ENCODE measurements at regions not wholly inside any gene's neighbourhood (a gene's known extent, or its start where the extent isn't known, plus 50 kb on each side); places are given as distances from the start of the nearest gene placed in this dataset.

- no peaks in the 10 kb centered on the region for H3K4me1 ChIP-seq (ENCODE audit: insufficient read depth, low read length)
- H3K9me3 Mint-ChIP-seq = no peaks in the 10 kb centered on the region; a peak in 1 of 5 replicates
- no peak overlapping the region for H3K4ac ChIP-seq (ENCODE audit: low read depth, low read length)
- H3K27me3 ChIP-seq (ENCODE audit: insufficient read depth, low read length) = no peaks in the 10 kb centered on the region; the same call in 1 of the 2 replicates
- peaks cover 11% of the 10 kb centered on the region for H3K27me3 Mint-ChIP-seq (ENCODE audit: low read depth)
- peak; percentile 41 for DNase-seq
- H4K8ac ChIP-seq (replicated peaks; ENCODE audit: insufficient read length, low read depth, low read length) = no peak overlapping the region
- no CpG with 5 or more reads among the region's 9 CpGs for WGBS (ENCODE audit: extremely low coverage, insufficient read length, low lambda C conversion rate)
- no peak overlapping the region for H2BK120ac ChIP-seq (ENCODE audit: low read depth, low read length, poor library complexity, severe bottlenecking)
- no peaks in the 10 kb centered on the region for H3K79me1 ChIP-seq (ENCODE audit: insufficient read depth, low read depth, low read length, poor library complexity, severe bottlenecking)
- H3K27ac ChIP-seq (ENCODE audit: insufficient read length, low read depth, low read length) = no peak overlapping the region
- no peaks in the 10 kb centered on the region for H4K20me1 ChIP-seq (ENCODE audit: control insufficient read depth, insufficient read depth, insufficient read length)
- no peak overlapping the region for H2AK5ac ChIP-seq (ENCODE audit: insufficient read length, low read length)
- H3T11ph ChIP-seq (ENCODE audit: low read length) = no peak overlapping the region
- H2BK12ac ChIP-seq (ENCODE audit: insufficient read length, low read depth, low read length) = no peak overlapping the region
- no peaks in the 10 kb centered on the region for H3K79me2 ChIP-seq (ENCODE audit: insufficient read depth, low read length)
- no peaks in the 10 kb centered on the region for H3K23me2 ChIP-seq (ENCODE audit: insufficient read length, low read depth, low read length, poor library complexity, severe bottlenecking)
- H3K9ac ChIP-seq (ENCODE audit: extremely low read depth, insufficient read length, low read length) = no peak overlapping the region
- no peak overlapping the region for H3K23ac ChIP-seq (ENCODE audit: insufficient read length, low read depth, low read length)
- no peak overlapping the region for H2AFZ ChIP-seq (ENCODE audit: low read length)
- H3K56ac ChIP-seq (ENCODE audit: insufficient read length, low read depth, low read length) = no peak overlapping the region
- no peaks in the 10 kb centered on the region for H3K9me3 ChIP-seq (ENCODE audit: control insufficient read depth, low read depth, low read length)
- no peak overlapping the region for H3K14ac ChIP-seq (ENCODE audit: insufficient read depth, low read length)
- no peak overlapping the region for H2BK5ac ChIP-seq (ENCODE audit: insufficient read length, low read length)
- H3K4me1 Mint-ChIP-seq = peaks cover 0 to 10% of the 10 kb centered on the region in 2 experiments; a peak in 2 of 4 replicates
- no peak overlapping the region for H3K18ac ChIP-seq (ENCODE audit: insufficient read length, low read depth, low read length)
- no peak overlapping the region for H3K4me3 Mint-ChIP-seq
- H2BK20ac ChIP-seq (ENCODE audit: low read depth, low read length, poor library complexity, severe bottlenecking) = no peak overlapping the region
- TF ChIP-seq CTCF (conservative IDR thresholded peaks at IDR 0.05) = no peak
- H4K5ac ChIP-seq (ENCODE audit: insufficient read length, low read depth, low read length) = no peak overlapping the region
- no peak overlapping the region for H3K27ac Mint-ChIP-seq
- no peaks in the 10 kb centered on the region for H3K36me3 Mint-ChIP-seq (ENCODE audit: insufficient read depth in 1 of 3, low read depth in 3 of 3)
- H4K91ac ChIP-seq (ENCODE audit: insufficient read length, low read depth, low read length) = no peak overlapping the region
- no peak overlapping the region for H2BK15ac ChIP-seq (ENCODE audit: low read depth, low read length)
- H3K4me2 ChIP-seq (ENCODE audit: insufficient read depth, insufficient read length, low read length) = no peak overlapping the region
Observed at GRCh38 chr18:22066083-22066485, 103.3 kb upstream of the GATA6 start.

All from H9 (cell line).